ENCODE measurements at regions not wholly inside any gene's neighbourhood (a gene's known extent, or its start where the extent isn't known, plus 50 kb on each side); places are given as distances from the start of the nearest gene placed in this dataset.
"Not testable (repeated sequence)": the region's sequence is repeated elsewhere in the genome, so short reads cannot be mapped to it uniquely, and the experiment has no call there.

GRCh38 chr9:94482110-94482509, 72.8 kb upstream of the PCAT7 start:
- Histone ChIP-seq H3K27ac (replicated peaks) (no peak overlapping the region), H3K27me3 (ENCODE audit: insufficient read depth, poor library complexity, severe bottlenecking) (no peaks in the 10 kb centered on the region), H3K4me3 (replicated peaks; ENCODE audit: insufficient read depth, low read length) (no peak overlapping the region)
- DNase-seq (ENCODE audit: low read depth in 1 of 2, low spot score in 1 of 2) = no peak
- TF ChIP-seq REST (IDR thresholded peaks at IDR 0.05; ENCODE audit: insufficient replicate concordance, low read depth) = no peak
- no peak for TF ChIP-seq POLR2AphosphoS5 (IDR thresholded peaks at IDR 0.05; ENCODE audit: low read depth)
- TF ChIP-seq SPI1 (IDR thresholded peaks at IDR 0.05; ENCODE audit: borderline replicate concordance, low read depth) = no peak
- no peak for TF ChIP-seq GABPA (IDR thresholded peaks at IDR 0.05; ENCODE audit: low read depth)
- no peak for TF ChIP-seq CTCF (IDR thresholded peaks at IDR 0.05; ENCODE audit: insufficient read depth, low read length)

GRCh38 chr9:94490465-94490864, 64.4 kb upstream of the PCAT7 start:
- Histone ChIP-seq H3K4me3 (replicated peaks; ENCODE audit: insufficient read depth, low read length) (no peak overlapping the region), H3K27ac (replicated peaks) (no peak overlapping the region), H3K27me3 (ENCODE audit: insufficient read depth, poor library complexity, severe bottlenecking) (no peaks in the 10 kb centered on the region)
- DNase-seq (ENCODE audit: low read depth in 1 of 2, low spot score in 1 of 2) = no peak
- TF ChIP-seq GABPA (IDR thresholded peaks at IDR 0.05; ENCODE audit: low read depth) (no peak), SPI1 (IDR thresholded peaks at IDR 0.05; ENCODE audit: borderline replicate concordance, low read depth) (no peak), POLR2AphosphoS5 (IDR thresholded peaks at IDR 0.05; ENCODE audit: low read depth) (no peak), CTCF (IDR thresholded peaks at IDR 0.05; ENCODE audit: insufficient read depth, low read length) (no peak), REST (IDR thresholded peaks at IDR 0.05; ENCODE audit: insufficient replicate concordance, low read depth) (peak; percentile 92)

- H3K27ac ChIP-seq (replicated peaks); DNase-seq (ENCODE audit: low read depth in 1 of 2, low spot score in 1 of 2); H3K27me3 ChIP-seq (ENCODE audit: insufficient read depth, poor library complexity, severe bottlenecking); H3K4me3 ChIP-seq (replicated peaks; ENCODE audit: insufficient read depth, low read length): not testable (repeated sequence)
These were observed 62.8 kb upstream of the PCAT7 start for GRCh38 chr9:94492125-94492524.

- no peak for DNase-seq (ENCODE audit: low read depth in 1 of 2, low spot score in 1 of 2)
- Histone ChIP-seq H3K27me3 (ENCODE audit: insufficient read depth, poor library complexity, severe bottlenecking) (no peaks in the 10 kb centered on the region), H3K27ac (replicated peaks) (no peak overlapping the region), H3K4me3 (replicated peaks; ENCODE audit: insufficient read depth, low read length) (no peak overlapping the region)
- no peak for TF ChIP-seq CTCF (IDR thresholded peaks at IDR 0.05; ENCODE audit: insufficient read depth, low read length)
- no peak for TF ChIP-seq GABPA (IDR thresholded peaks at IDR 0.05; ENCODE audit: low read depth)
- TF ChIP-seq SPI1 (IDR thresholded peaks at IDR 0.05; ENCODE audit: borderline replicate concordance, low read depth) = no peak
- TF ChIP-seq POLR2AphosphoS5 (IDR thresholded peaks at IDR 0.05; ENCODE audit: low read depth) = no peak
- TF ChIP-seq REST (IDR thresholded peaks at IDR 0.05; ENCODE audit: insufficient replicate concordance, low read depth) = no peak
These were observed 56.0 kb upstream of the PCAT7 start for GRCh38 chr9:94498801-94499453.

All from HL-60 (cell line).